Activated T-helper 2 cell treated with anti-CD3 and anti-CD28 coated beads, Interferon-gamma antibody, Interleukin-2, Interleukin-4, amounts not matched to agents 10 μg/mL and 5 μg/mL and 100 μg/mL, durations not matched to agents 14 hours and 24 hours and 36 hours (primary cell): ENCODE measurements at regions not wholly inside any gene's neighbourhood (a gene's known extent, or its start where the extent isn't known, plus 50 kb on each side); places are given as distances from the start of the nearest gene placed in this dataset.

Source experiments
- DNase-seq: peaks from one replicate; pipeline ENCODE4 v3.0.0; 2021; ENCODE audit warnings: low spot score
- H3K27ac Mint-ChIP-seq: one replicate; pipeline ENCODE4 v1.8.0; 2021; ENCODE audit warnings: mixed read lengths
- H3K27me3 Mint-ChIP-seq: one replicate; pipeline ENCODE4 v1.8.0; 2021; ENCODE audit warnings: low read depth, mixed read lengths
- H3K36me3 Mint-ChIP-seq: one replicate; pipeline ENCODE4 v1.8.0; 2021; ENCODE audit warnings: low read depth, mixed read lengths
- H3K4me1 Mint-ChIP-seq: one replicate; pipeline ENCODE4 v1.8.0; 2021; ENCODE audit warnings: low read depth, mixed read lengths
- H3K4me3 Mint-ChIP-seq: one replicate; pipeline ENCODE4 v1.8.0; 2021; ENCODE audit warnings: low read depth, mild to moderate bottlenecking, moderate library complexity, mixed read lengths
- H3K9me3 Mint-ChIP-seq: one replicate; pipeline ENCODE4 v1.8.0; 2021; ENCODE audit warnings: mixed read lengths
- intact Hi-C: fragments of 100-400 bp; cut with micrococcal nuclease; formaldehyde crosslinking; loops from one replicate; pipeline ENCODE4 v1.15.1; 2023

- intact Hi-C loops = no loop called here
- Mint-ChIP-seq H3K27me3 (no peaks in the 10 kb centered on the region), H3K36me3 (no peaks in the 10 kb centered on the region), H3K27ac (no peak overlapping the region), H3K4me1 (no peaks in the 10 kb centered on the region), H3K9me3 (peaks cover 15% of the 10 kb centered on the region), H3K4me3 (no peak overlapping the region)
- DNase-seq = no peak
Observed at GRCh38 chr6:23562554-23562953, 563.5 kb upstream of the NRSN1 start.

- Mint-ChIP-seq H3K36me3 (no peaks in the 10 kb centered on the region), H3K4me3 (no peak overlapping the region), H3K27ac (no peak overlapping the region), H3K27me3 (no peaks in the 10 kb centered on the region), H3K9me3 (peaks cover 15% of the 10 kb centered on the region), H3K4me1 (no peaks in the 10 kb centered on the region)
- DNase-seq = no peak
- intact Hi-C loops = no loop called here
Observed at GRCh38 chr6:23563323-23563722, 562.7 kb upstream of the NRSN1 start.

GRCh38 chr6:23566418-23566817 lies 559.6 kb upstream of the NRSN1 start:
- no peak overlapping the region for H3K27ac Mint-ChIP-seq
- H3K4me3 Mint-ChIP-seq = no peak overlapping the region
- H3K4me1 Mint-ChIP-seq = no peaks in the 10 kb centered on the region
- DNase-seq = no peak
- H3K27me3 Mint-ChIP-seq = no peaks in the 10 kb centered on the region
- intact Hi-C loops = no loop called here
- no peaks in the 10 kb centered on the region for H3K36me3 Mint-ChIP-seq
- H3K9me3 Mint-ChIP-seq = peaks cover 10% of the 10 kb centered on the region

GRCh38 chr6:23568292-23568691 lies 557.7 kb upstream of the NRSN1 start:
- no peaks in the 10 kb centered on the region for H3K36me3 Mint-ChIP-seq
- H3K4me3 Mint-ChIP-seq = no peak overlapping the region
- no peaks in the 10 kb centered on the region for H3K27me3 Mint-ChIP-seq
- no peaks in the 10 kb centered on the region for H3K9me3 Mint-ChIP-seq
- intact Hi-C loops = no loop called here
- no peak overlapping the region for H3K27ac Mint-ChIP-seq
- H3K4me1 Mint-ChIP-seq = no peaks in the 10 kb centered on the region
- DNase-seq = no peak

GRCh38 chr6:23584134-23584763 lies 541.8 kb upstream of the NRSN1 start:
- intact Hi-C loops = no loop called here
- Mint-ChIP-seq H3K27me3 (no peaks in the 10 kb centered on the region), H3K4me1 (no peaks in the 10 kb centered on the region), H3K27ac (no peak overlapping the region), H3K4me3 (no peak overlapping the region), H3K9me3 (peaks cover 1% of the 10 kb centered on the region), H3K36me3 (no peaks in the 10 kb centered on the region)
- no peak for DNase-seq

DNA sequence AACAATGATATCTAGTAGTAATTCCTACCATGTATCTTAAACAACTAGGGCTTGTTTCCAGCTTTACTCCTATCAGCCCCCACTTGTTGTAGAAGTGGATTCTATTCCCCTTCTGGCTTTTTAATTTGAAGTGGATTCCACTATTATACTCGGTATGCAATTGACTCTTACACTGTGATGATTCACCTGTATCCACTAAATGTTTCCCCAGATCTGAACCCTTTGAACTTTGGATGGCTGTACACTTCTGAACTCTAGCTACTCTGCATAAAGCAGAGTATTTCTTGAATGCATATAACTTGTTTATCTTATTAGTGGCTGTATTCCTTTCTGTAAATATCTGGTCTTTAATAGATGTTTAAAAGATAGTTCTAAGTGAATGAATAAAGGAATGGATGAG lies 538.4 kb upstream of the NRSN1 start:
- DNase-seq = no peak
- Mint-ChIP-seq H3K4me1 (no peaks in the 10 kb centered on the region), H3K36me3 (no peaks in the 10 kb centered on the region), H3K27me3 (no peaks in the 10 kb centered on the region), H3K4me3 (no peak overlapping the region), H3K9me3 (peaks cover 3% of the 10 kb centered on the region), H3K27ac (no peak overlapping the region)
- intact Hi-C loops = no loop called here

GRCh38 chr6:23589811-23590210 lies 536.2 kb upstream of the NRSN1 start:
- H3K4me3 Mint-ChIP-seq = no peak overlapping the region
- intact Hi-C loops = no loop called here
- H3K4me1 Mint-ChIP-seq = no peaks in the 10 kb centered on the region
- H3K9me3 Mint-ChIP-seq = peaks cover 10% of the 10 kb centered on the region
- H3K27me3 Mint-ChIP-seq = no peaks in the 10 kb centered on the region
- no peak overlapping the region for H3K27ac Mint-ChIP-seq
- DNase-seq = no peak
- no peaks in the 10 kb centered on the region for H3K36me3 Mint-ChIP-seq

- no peak for DNase-seq
- no peak overlapping the region for H3K4me3 Mint-ChIP-seq
- no peaks in the 10 kb centered on the region for H3K27me3 Mint-ChIP-seq
- intact Hi-C loops = no loop called here
- H3K36me3 Mint-ChIP-seq = no peaks in the 10 kb centered on the region
- H3K9me3 Mint-ChIP-seq = peaks cover 10% of the 10 kb centered on the region
- no peaks in the 10 kb centered on the region for H3K4me1 Mint-ChIP-seq
- no peak overlapping the region for H3K27ac Mint-ChIP-seq
Observed at GRCh38 chr6:23590498-23591126, 535.4 kb upstream of the NRSN1 start.

GRCh38 chr6:23591761-23592160 lies 534.3 kb upstream of the NRSN1 start:
- Mint-ChIP-seq H3K4me1 (no peaks in the 10 kb centered on the region), H3K4me3 (no peak overlapping the region), H3K27ac (no peak overlapping the region), H3K27me3 (no peaks in the 10 kb centered on the region), H3K36me3 (no peaks in the 10 kb centered on the region), H3K9me3 (peaks cover 10% of the 10 kb centered on the region)
- intact Hi-C loops = no loop called here
- DNase-seq = no peak

DNA sequence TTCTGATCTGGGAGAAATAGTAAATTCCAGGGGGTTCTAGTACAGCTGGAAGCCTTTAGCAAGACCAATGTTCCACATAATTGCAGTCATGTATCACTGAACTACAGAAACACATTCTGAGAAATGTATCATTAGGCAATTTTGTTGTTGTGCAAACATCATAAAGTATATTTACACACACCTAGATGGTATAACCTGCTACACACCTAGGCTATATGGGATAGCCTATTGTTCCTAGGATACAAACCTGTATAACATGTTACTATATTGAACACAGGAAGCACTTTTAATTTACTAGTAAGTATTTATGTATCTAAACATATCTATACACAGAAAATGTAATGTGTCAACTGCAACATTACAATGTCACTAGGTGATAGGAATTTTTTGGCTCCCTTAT lies 525.9 kb upstream of the NRSN1 start:
- no peak overlapping the region for H3K27ac Mint-ChIP-seq
- no peak overlapping the region for H3K4me3 Mint-ChIP-seq
- H3K27me3 Mint-ChIP-seq = no peaks in the 10 kb centered on the region
- no peak for DNase-seq
- H3K4me1 Mint-ChIP-seq = no peaks in the 10 kb centered on the region
- peaks cover 12% of the 10 kb centered on the region for H3K9me3 Mint-ChIP-seq
- H3K36me3 Mint-ChIP-seq = no peaks in the 10 kb centered on the region
- intact Hi-C loops = no loop called here

DNA sequence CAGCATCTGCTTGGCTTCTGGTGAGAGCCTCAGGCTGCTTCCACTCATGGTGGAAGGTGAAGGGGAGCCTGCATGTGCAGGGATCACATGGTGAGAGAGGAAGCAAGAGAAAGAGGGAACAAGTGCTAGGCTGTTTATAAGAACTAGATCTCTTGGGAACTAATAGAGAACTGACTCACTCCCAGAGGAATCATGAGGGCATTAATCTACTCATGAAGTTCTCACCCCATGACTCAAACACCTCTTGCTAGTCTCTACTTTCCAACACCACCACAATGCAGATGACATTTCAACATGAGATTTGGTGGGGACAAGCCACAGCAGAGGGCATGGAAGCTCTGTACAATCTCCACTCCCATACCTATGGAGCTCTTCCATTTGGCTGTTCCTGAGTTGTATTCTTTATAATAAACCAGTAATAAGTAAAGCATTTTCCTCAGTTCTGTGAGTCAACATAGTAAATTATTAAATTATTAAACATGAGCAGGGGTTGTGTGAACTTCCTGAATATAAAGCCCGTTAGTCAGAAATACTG lies 524.1 kb upstream of the NRSN1 start:
- no peak for DNase-seq
- Mint-ChIP-seq H3K4me1 (no peaks in the 10 kb centered on the region), H3K27ac (no peak overlapping the region), H3K36me3 (no peaks in the 10 kb centered on the region), H3K9me3 (peaks cover 12% of the 10 kb centered on the region), H3K4me3 (no peak overlapping the region), H3K27me3 (no peaks in the 10 kb centered on the region)
- intact Hi-C loops = no loop called here

GRCh38 chr6:23608931-23609435 lies 517.0 kb upstream of the NRSN1 start:
- DNase-seq = no peak
- intact Hi-C loops = no loop called here
- Mint-ChIP-seq H3K27me3 (no peaks in the 10 kb centered on the region), H3K4me3 (no peak overlapping the region), H3K27ac (no peak overlapping the region), H3K4me1 (no peaks in the 10 kb centered on the region), H3K9me3 (peaks cover 6% of the 10 kb centered on the region), H3K36me3 (no peaks in the 10 kb centered on the region)

- no peaks in the 10 kb centered on the region for H3K27me3 Mint-ChIP-seq
- H3K4me3 Mint-ChIP-seq = no peak overlapping the region
- H3K4me1 Mint-ChIP-seq = no peaks in the 10 kb centered on the region
- H3K36me3 Mint-ChIP-seq = no peaks in the 10 kb centered on the region
- H3K27ac Mint-ChIP-seq = no peak overlapping the region
- no peak for DNase-seq
- intact Hi-C loops = no loop called here
- H3K9me3 Mint-ChIP-seq = peaks cover 6% of the 10 kb centered on the region
Observed at GRCh38 chr6:23611776-23612381, 514.1 kb upstream of the NRSN1 start.
